H1 (cell line): ENCODE measurements at regions not wholly inside any gene's neighbourhood (a gene's known extent, or its start where the extent isn't known, plus 50 kb on each side); places are given as distances from the start of the nearest gene placed in this dataset.

Experiments
- CTCF ChIA-PET: fragments of 300-600 bp; sonication (Branson Sonifier 250); formaldehyde crosslinking; loops from one replicate; lab custom pipeline; 2021; ENCODE audit not compliant: partially characterized antibody; lab: Charles Lee
- POLR2A ChIA-PET: fragments of 300-600 bp; sonication (Branson Sonifier 250); formaldehyde crosslinking; loops from one replicate; lab custom pipeline; 2021; ENCODE audit warnings: inconsistent platforms; ENCODE audit not compliant: partially characterized antibody; lab: Charles Lee
- DNase-seq, 2 experiments: peaks; one replicate each; pipeline versions ENCODE4 v3.0.0 to v3.0.0-alpha.2; 2010 to 2022; ENCODE audit warnings: low spot score in 2 of 2, low read depth in 1 of 2, mixed read lengths in 1 of 2
- FAIRE-seq: peaks from 2 replicates; lab custom pipeline; 2011; peaks lifted over from hg19 to GRCh38; lab: Jason Lieb, UNC
- H2AFZ ChIP-seq: 2 replicates; pipeline ENCODE4 v1.8.1; 2012; ENCODE audit warnings: low read length, inconsistent platforms
- H2AK5ac ChIP-seq: 2 replicates; pipeline ENCODE4 v1.6.1; 2013; ENCODE audit warnings: low read depth, low read length
- H2BK120ac ChIP-seq: replicated peaks from 2 replicates; pipeline ENCODE3; 2013; ENCODE audit warnings: low read depth, low read length, inconsistent platforms
- H2BK12ac ChIP-seq: 2 replicates; pipeline ENCODE4 v1.6.1; 2013; ENCODE audit warnings: low read depth, low read length
- H2BK15ac ChIP-seq: 2 replicates; pipeline ENCODE4 v1.6.1; 2013; ENCODE audit warnings: low read length
- H2BK20ac ChIP-seq: 2 replicates; pipeline ENCODE4 v1.6.1; 2013; ENCODE audit warnings: low read length
- H2BK5ac ChIP-seq: 2 replicates; pipeline ENCODE4 v1.6.1; 2013; ENCODE audit warnings: low read depth, low read length
- H3K14ac ChIP-seq: 2 replicates; pipeline ENCODE4 v1.6.1; 2013; ENCODE audit warnings: inconsistent platforms; ENCODE audit not compliant: insufficient read length
- H3K18ac ChIP-seq: 2 replicates; pipeline ENCODE4 v1.6.1; 2013; ENCODE audit warnings: low read length; ENCODE audit errors: extremely low read depth
- H3K23ac ChIP-seq: 2 replicates; pipeline ENCODE4 v1.6.1; 2013; ENCODE audit warnings: inconsistent platforms; ENCODE audit not compliant: insufficient read length
- H3K23me2 ChIP-seq: 2 replicates; pipeline ENCODE4 v1.6.1; 2013; ENCODE audit warnings: low read depth, low read length
- H3K27ac ChIP-seq: 2 replicates; pipeline ENCODE4 v1.6.1; 2011; ENCODE audit warnings: low read depth, low read length, inconsistent platforms
- H3K27me3 ChIP-seq, 4 experiments: replicated peaks in 1 of 4; 1 replicate in 1 of 4; 2 replicates in 3 of 4; pipeline versions ENCODE4 v1.6.1 to v1.8.1; 2011 to 2013; ENCODE audit warnings: low read length in 3 of 4, mild to moderate bottlenecking in 3 of 4, inconsistent platforms in 2 of 4, mixed read lengths in 2 of 4, moderate library complexity in 1 of 4; ENCODE audit not compliant: control insufficient read depth in 3 of 4, insufficient read depth in 3 of 4; ENCODE audit errors: extremely low read depth in 1 of 4
- H3K36me3 ChIP-seq, 4 experiments: 2 replicates each; pipeline versions ENCODE4 v1.6.1 to v1.8.1; 2011 to 2013; ENCODE audit warnings: mild to moderate bottlenecking in 4 of 4, low read length in 3 of 4, moderate library complexity in 2 of 4, control low read depth in 1 of 4, inconsistent platforms in 1 of 4; ENCODE audit not compliant: insufficient read depth in 4 of 4, control insufficient read depth in 2 of 4
- H3K4ac ChIP-seq: replicated peaks from 2 replicates; pipeline ENCODE3; 2013; ENCODE audit warnings: low read length, low read depth, mixed read lengths, inconsistent platforms; ENCODE audit not compliant: insufficient read length
- H3K4me1 ChIP-seq, 4 experiments: replicated peaks in 1 of 4; 1 replicate in 1 of 4; 2 replicates in 3 of 4; pipeline versions ENCODE4 v1.6.1 to v1.8.1; 2011 to 2013; ENCODE audit warnings: low read length in 3 of 4, inconsistent platforms in 2 of 4, mixed read lengths in 1 of 4; ENCODE audit not compliant: insufficient read depth in 4 of 4, control insufficient read depth in 3 of 4
- H3K4me2 ChIP-seq, 2 experiments: 2 replicates each; pipeline versions ENCODE4 v1.6.1 to v1.8.1; 2011 to 2013; ENCODE audit warnings: low read depth in 2 of 2, low read length in 2 of 2, control low read depth in 1 of 2, inconsistent platforms in 1 of 2, mild to moderate bottlenecking in 1 of 2; ENCODE audit not compliant: insufficient read depth in 1 of 2
- H3K4me3 ChIP-seq, 4 experiments: fragments of 200-600, 300-600 bp in 1 of 4; sonication (generic), shearing (Covaris generic), sonication (Bioruptor Twin) in 1 of 4; 2 replicates each; pipeline versions ENCODE4 v1.5.1 to v1.8.1; 2011 to 2016; ENCODE audit warnings: low read length in 4 of 4, low read depth in 3 of 4, control low read depth in 2 of 4, inconsistent platforms in 2 of 4, mild to moderate bottlenecking in 2 of 4, mixed read lengths in 1 of 4, moderate library complexity in 1 of 4; ENCODE audit not compliant: insufficient read depth in 2 of 4; ENCODE audit errors: extremely low read depth in 1 of 4
- H3K56ac ChIP-seq: replicated peaks from 2 replicates; pipeline ENCODE3; 2013; ENCODE audit warnings: low read depth, mild to moderate bottlenecking, mixed read lengths, low read length, inconsistent platforms; ENCODE audit not compliant: insufficient read length
- H3K79me1 ChIP-seq: 2 replicates; pipeline ENCODE4 v1.6.1; 2013; ENCODE audit warnings: low read depth, low read length, control low read depth
- H3K79me2 ChIP-seq, 2 experiments: 2 replicates each; pipeline versions ENCODE4 v1.6.1 to v1.8.1; 2012 to 2013; ENCODE audit warnings: low read length in 2 of 2, mild to moderate bottlenecking in 2 of 2, inconsistent platforms in 1 of 2; ENCODE audit not compliant: insufficient read depth in 2 of 2, control insufficient read depth in 1 of 2
- H3K9ac ChIP-seq, 4 experiments: replicated peaks in 1 of 4; 1 replicate in 1 of 4; 2 replicates in 3 of 4; pipeline versions ENCODE4 v1.6.1 to v1.8.1; 2011 to 2013; ENCODE audit warnings: low read depth in 3 of 4, low read length in 3 of 4, control low read depth in 2 of 4, mild to moderate bottlenecking in 2 of 4, moderate library complexity in 2 of 4, inconsistent platforms in 1 of 4; ENCODE audit errors: extremely low read depth in 1 of 4
- H3K9me3 ChIP-seq, 2 experiments: 2 replicates each; pipeline versions ENCODE4 v1.6.1 to v1.8.1; 2012 to 2013; ENCODE audit warnings: mild to moderate bottlenecking in 2 of 2, moderate library complexity in 2 of 2, control low read depth in 1 of 2, inconsistent platforms in 1 of 2, low read depth in 1 of 2, low read length in 1 of 2, mixed read lengths in 1 of 2; ENCODE audit not compliant: insufficient read depth in 2 of 2
- H4K20me1 ChIP-seq, 2 experiments: replicated peaks in 1 of 2; 2 replicates each; pipeline versions ENCODE3 to v1.8.1; 2011 to 2013; ENCODE audit warnings: inconsistent platforms in 2 of 2, low read length in 2 of 2, mild to moderate bottlenecking in 1 of 2; ENCODE audit not compliant: insufficient read depth in 2 of 2, control insufficient read depth in 1 of 2
- H4K5ac ChIP-seq: 2 replicates; pipeline ENCODE4 v1.6.1; 2013; ENCODE audit warnings: low read length, low read depth, mixed read lengths, inconsistent platforms; ENCODE audit not compliant: insufficient read length
- H4K8ac ChIP-seq: 2 replicates; pipeline ENCODE4 v1.8.0; 2013; ENCODE audit warnings: mild to moderate bottlenecking, moderate library complexity, low read length, inconsistent platforms; ENCODE audit not compliant: insufficient read depth; ENCODE audit errors: extremely low read depth
- H4K91ac ChIP-seq: replicated peaks from 2 replicates; pipeline ENCODE3; 2013; ENCODE audit warnings: low read length, mixed read lengths, inconsistent platforms; ENCODE audit not compliant: insufficient read length
- BCL11A ChIP-seq, 2 experiments: IDR thresholded peaks; one replicate each; pipeline ENCODE4 v1.6.1; 2011; ENCODE audit warnings: low read depth in 2 of 2, low read length in 2 of 2, mild to moderate bottlenecking in 2 of 2
- BRCA1 ChIP-seq: IDR thresholded peaks from 2 replicates; pipeline ENCODE4 v1.6.1; 2012; ENCODE audit warnings: low read depth, low read length, improper control_type of control experiment
- CHD1 ChIP-seq: IDR thresholded peaks from 2 replicates; pipeline ENCODE4 v1.6.1; 2012; ENCODE audit warnings: low read depth, low read length, improper control_type of control experiment
- CHD2 ChIP-seq: IDR thresholded peaks from 2 replicates; pipeline ENCODE4 v1.6.1; 2012; ENCODE audit warnings: low read length, improper control_type of control experiment
- GTF2F1 ChIP-seq: IDR thresholded peaks from 2 replicates; pipeline ENCODE4 v1.6.1; 2012; ENCODE audit warnings: low read depth, low read length, improper control_type of control experiment, borderline replicate concordance
- KDM1A ChIP-seq: fragments of 200-600, 300-600 bp; sonication (generic); IDR thresholded peaks from 2 replicates; pipeline ENCODE4 v1.7.1; 2016; ENCODE audit warnings: mild to moderate bottlenecking, low read length, borderline replicate concordance
- MAX ChIP-seq: IDR thresholded peaks from 2 replicates; pipeline ENCODE4 v1.6.1; 2012; ENCODE audit warnings: inconsistent platforms
- NANOG ChIP-seq: IDR thresholded peaks from 2 replicates; pipeline ENCODE4 v1.6.1; 2011; ENCODE audit warnings: low read length, low read depth, mild to moderate bottlenecking, inconsistent platforms; ENCODE audit not compliant: insufficient read depth, poor library complexity, severe bottlenecking
- POLR2AphosphoS5 ChIP-seq: IDR thresholded peaks from 2 replicates; pipeline ENCODE4 v1.6.1; 2011; ENCODE audit warnings: low read depth, low read length
- SAP30 ChIP-seq: fragments of 300-600 bp; sonication (generic); IDR thresholded peaks from 2 replicates; pipeline ENCODE4 v1.7.1; 2012; ENCODE audit warnings: low read length, moderate library complexity, mild to moderate bottlenecking, inconsistent platforms; ENCODE audit not compliant: insufficient read depth, insufficient replicate concordance
- SUZ12 ChIP-seq: fragments of 200-600 bp; sonication (generic); IDR thresholded peaks from 2 replicates; pipeline ENCODE4 v1.6.1; 2012; ENCODE audit warnings: mild to moderate bottlenecking, inconsistent platforms, low read length, moderate library complexity, mixed read lengths
- TEAD4 ChIP-seq: IDR thresholded peaks from 2 replicates; pipeline ENCODE4 v1.6.1; 2012; ENCODE audit warnings: low read depth, low read length, inconsistent platforms, mixed read lengths
- YY1 ChIP-seq: IDR thresholded peaks from 2 replicates; pipeline ENCODE4 v1.6.1; 2011; ENCODE audit warnings: low read depth, mild to moderate bottlenecking, low read length
- WGBS, 2 experiments: shearing (Covaris generic) in 1 of 2; methylation state at CpG; one replicate each; pipeline versions ENCODE4 v1.1.6 to v1.1.7; 2013 to 2015; ENCODE audit warnings: low lambda C conversion rate in 2 of 2, mixed read lengths in 2 of 2, inconsistent platforms in 1 of 2, low coverage in 1 of 2, missing lambda C conversion rate in 1 of 2; ENCODE audit not compliant: insufficient replicate concordance in 2 of 2, insufficient coverage in 1 of 2, insufficient read length in 1 of 2; ENCODE audit errors: extremely low coverage in 1 of 2, missing lambda C conversion rate in 1 of 2; 5-methylcytosine and 5-hydroxymethylcytosine counted together

DNA sequence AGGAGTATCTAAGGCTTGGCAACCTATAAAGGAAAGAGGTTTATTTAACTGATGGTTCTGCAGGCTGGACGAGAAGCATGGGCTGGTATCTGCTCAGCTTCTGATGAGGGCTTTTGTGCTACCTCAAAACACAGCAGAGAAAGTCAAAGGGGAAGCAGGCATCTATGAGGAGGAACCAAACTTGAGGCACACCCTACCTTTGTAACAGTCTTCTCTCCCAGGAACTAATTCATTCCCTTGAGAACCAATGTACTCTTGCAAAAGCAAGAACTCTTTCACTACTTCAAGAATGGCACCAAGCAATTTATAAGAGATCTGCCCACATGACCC is 109.0 kb downstream of the CGGBP1 start:
- Histone ChIP-seq H2BK15ac (no peak overlapping the region), H3K18ac (no peak overlapping the region), H3K4me2 (no peak overlapping the region), H2AFZ (peak overlapping the region; percentile 66; the same call in 1 of the 2 replicates), H3K27ac (no peak overlapping the region), H3K4ac (no peak overlapping the region), H4K5ac (no peak overlapping the region), H3K14ac (no peak overlapping the region), H3K36me3 (no peaks in the 10 kb centered on the region), H3K79me2 (no peaks in the 10 kb centered on the region), H2AK5ac (no peak overlapping the region), H3K79me1 (no peaks in the 10 kb centered on the region), H3K4me3 (no peak overlapping the region), H2BK5ac (no peak overlapping the region), H2BK20ac (no peak overlapping the region), H3K4me1 (no peaks in the 10 kb centered on the region), H4K91ac (no peak overlapping the region), H4K20me1 (no peaks in the 10 kb centered on the region), H3K56ac (no peak overlapping the region), H2BK120ac (no peak overlapping the region), H3K23me2 (no peaks in the 10 kb centered on the region), H3K23ac (no peak overlapping the region), H4K8ac (no peak overlapping the region), H2BK12ac (no peak overlapping the region), H3K9ac (no peak overlapping the region), H3K9me3 (no peaks in the 10 kb centered on the region; a peak in 1 of 4 replicates), H3K27me3 (no peaks in the 10 kb centered on the region)
- no peak for TF ChIP-seq KDM1A
- no peak for TF ChIP-seq YY1
- TF ChIP-seq CHD1, result no peak
- no peak for TF ChIP-seq GTF2F1
- TF ChIP-seq BCL11A (IDR thresholded peaks at IDR 0.05; ENCODE audit: low read depth in 2 of 2, low read length in 2 of 2), result no peak
- TF ChIP-seq CHD2, result no peak
- no peak for TF ChIP-seq SAP30
- TF ChIP-seq SUZ12, result no peak
- TF ChIP-seq TEAD4, result no peak
- TF ChIP-seq NANOG, result no peak
- TF ChIP-seq MAX, result no peak
- TF ChIP-seq BRCA1, result no peak
- TF ChIP-seq POLR2AphosphoS5, result no peak
- ChIA-PET CTCF (interaction anchor here (0.6 kb wide), 1 partner anchor 34 kb away, joined by 3 read pairs; no protein-coding TSS in a partner anchor), POLR2A (no interaction called here)
- FAIRE-seq, result no peak
- DNase-seq, result no peak
- WGBS, 2 experiments, result 41% methylated on average over 1 of the region's 1 CpG; no CpG with 5 or more reads in 1 of the 2 experiments
